Hepatocyte (in vitro differentiated cells): ENCODE measurements at regions not wholly inside any gene's neighbourhood (a gene's known extent, or its start where the extent isn't known, plus 50 kb on each side); places are given as distances from the start of the nearest gene placed in this dataset.
A peak's percentile ranks its signal among the peaks of the same experiment; 100 is the strongest.

Experiments used
- DNase-seq: peaks from one replicate; pipeline ENCODE4 v3.0.0-alpha.2; 2016; ENCODE audit warnings: low spot score
- H2AFZ ChIP-seq: fragments of 200-600 bp; sonication (generic); 2 replicates; pipeline ENCODE4 v1.6.0; 2016; ENCODE audit warnings: antibody characterized with exemption, mild to moderate bottlenecking
- H3K27ac ChIP-seq: fragments of 200-600 bp; sonication (generic); 2 replicates; pipeline ENCODE4 v1.5.1; 2016; ENCODE audit warnings: mild to moderate bottlenecking
- H3K27me3 ChIP-seq: fragments of 200-600 bp; sonication (generic); 2 replicates; pipeline ENCODE4 v1.6.1; 2016
- H3K36me3 ChIP-seq: fragments of 200-600 bp; sonication (generic); replicated peaks from 2 replicates; pipeline ENCODE4 v1.5.1; 2016; ENCODE audit warnings: low read depth; ENCODE audit not compliant: insufficient read depth
- H3K4me1 ChIP-seq: fragments of 200-600 bp; sonication (generic); 2 replicates; pipeline ENCODE4 v1.5.1; 2016; ENCODE audit warnings: mild to moderate bottlenecking, moderate library complexity; ENCODE audit not compliant: insufficient read depth
- H3K4me2 ChIP-seq: fragments of 200-600 bp; sonication (generic); 2 replicates; pipeline ENCODE4 v1.6.0; 2016
- H3K4me3 ChIP-seq: fragments of 200-600 bp; sonication (generic); 2 replicates; pipeline ENCODE4 v1.5.1; 2016; ENCODE audit warnings: mild to moderate bottlenecking
- H3K79me2 ChIP-seq: fragments of 200-600 bp; sonication (generic); 2 replicates; pipeline ENCODE4 v1.6.0; 2017; ENCODE audit warnings: mild to moderate bottlenecking
- H3K9me2 ChIP-seq: fragments of 200-600 bp; sonication (generic); replicated peaks from 2 replicates; pipeline ENCODE4 v1.6.0; 2017; ENCODE audit warnings: mild to moderate bottlenecking; ENCODE audit not compliant: insufficient read depth
- H3K9me3 ChIP-seq: fragments of 200-600 bp; sonication (generic); 2 replicates; pipeline ENCODE4 v1.5.1; 2016; ENCODE audit warnings: low read depth, mild to moderate bottlenecking
- H4K20me1 ChIP-seq: fragments of 200-600 bp; sonication (generic); 2 replicates; pipeline ENCODE4 v1.6.0; 2016; ENCODE audit warnings: mild to moderate bottlenecking; ENCODE audit not compliant: insufficient read depth, poor library complexity, severe bottlenecking
- CTCF ChIP-seq: fragments of 200-600 bp; sonication (generic); IDR thresholded peaks from 2 replicates; pipeline ENCODE4 v1.5.1; 2016; ENCODE audit warnings: antibody characterized with exemption, mild to moderate bottlenecking; ENCODE audit not compliant: poor library complexity
- EZH2 ChIP-seq: fragments of 200-600 bp; sonication (generic); IDR thresholded peaks from 2 replicates; pipeline ENCODE4 v1.6.1; 2016; ENCODE audit warnings: antibody characterized with exemption, mild to moderate bottlenecking, borderline replicate concordance
- EZH2phosphoT487 ChIP-seq: fragments of 200-600 bp; sonication (generic); IDR thresholded peaks from one replicate; pipeline ENCODE4 v1.6.1; 2018; ENCODE audit warnings: antibody characterized with exemption, mild to moderate bottlenecking, low read depth, moderate library complexity; ENCODE audit not compliant: unreplicated experiment, severe bottlenecking
- WGBS: methylation state at CpG from one replicate; pipeline ENCODE4 v1.1.6; 2016; ENCODE audit warnings: low lambda C conversion rate; ENCODE audit errors: missing lambda C conversion rate; 5-methylcytosine and 5-hydroxymethylcytosine counted together

GRCh38 chr2:5367321-5367720, 324.9 kb upstream of the SOX11 start:
- WGBS = 83% methylated on average over 6 of the region's 6 CpGs

GRCh38 chr2:5368263-5368662, 323.9 kb upstream of the SOX11 start:
- no peak overlapping the region for H3K27ac ChIP-seq
- TF ChIP-seq CTCF (peak; percentile 29), EZH2phosphoT487 (no peak)
- no peak overlapping the region for H3K4me3 ChIP-seq
- WGBS = 82% methylated on average over 7 of the region's 7 CpGs
- no peaks in the 10 kb centered on the region for H3K9me2 ChIP-seq
- no peaks in the 10 kb centered on the region for H3K36me3 ChIP-seq
- no peaks in the 10 kb centered on the region for H3K27me3 ChIP-seq
- no peaks in the 10 kb centered on the region for H3K79me2 ChIP-seq
- H3K9me3 ChIP-seq = no peaks in the 10 kb centered on the region
- no peak overlapping the region for H2AFZ ChIP-seq
- no peaks in the 10 kb centered on the region for H4K20me1 ChIP-seq
- peaks cover 12% of the 10 kb centered on the region for H3K4me1 ChIP-seq
- DNase-seq = no peak
- H3K4me2 ChIP-seq = peak overlapping the region; percentile 44

More at GRCh38 chr2:5367321-5367720, 324.9 kb upstream of the SOX11 start:
- no peak for DNase-seq
- no peaks in the 10 kb centered on the region for H3K36me3 ChIP-seq
- H2AFZ ChIP-seq = no peak overlapping the region
- H4K20me1 ChIP-seq = no peaks in the 10 kb centered on the region
- no peaks in the 10 kb centered on the region for H3K9me2 ChIP-seq
- no peak overlapping the region for H3K4me2 ChIP-seq
- no peak overlapping the region for H3K27ac ChIP-seq
- H3K4me3 ChIP-seq = no peak overlapping the region
- H3K79me2 ChIP-seq = no peaks in the 10 kb centered on the region
- H3K4me1 ChIP-seq = peaks cover 7% of the 10 kb centered on the region
- no peaks in the 10 kb centered on the region for H3K9me3 ChIP-seq
- H3K27me3 ChIP-seq = no peaks in the 10 kb centered on the region
- no peak for TF ChIP-seq EZH2phosphoT487
- TF ChIP-seq CTCF = no peak
- no peak for TF ChIP-seq EZH2

GRCh38 chr2:5369510-5369909, 322.7 kb upstream of the SOX11 start:
- H3K79me2 ChIP-seq = no peaks in the 10 kb centered on the region
- H3K4me2 ChIP-seq = no peak overlapping the region
- DNase-seq = no peak
- no peaks in the 10 kb centered on the region for H3K9me3 ChIP-seq
- H3K4me3 ChIP-seq = no peak overlapping the region
- no peaks in the 10 kb centered on the region for H3K9me2 ChIP-seq
- H3K27me3 ChIP-seq = no peaks in the 10 kb centered on the region
- no peak for TF ChIP-seq CTCF
- no peak for TF ChIP-seq EZH2phosphoT487
- no peak for TF ChIP-seq EZH2
- H4K20me1 ChIP-seq = no peaks in the 10 kb centered on the region
- no peak overlapping the region for H2AFZ ChIP-seq
- 91% methylated on average over 7 of the region's 7 CpGs for WGBS
- no peak overlapping the region for H3K27ac ChIP-seq
- peaks cover 14% of the 10 kb centered on the region for H3K4me1 ChIP-seq
- H3K36me3 ChIP-seq = no peaks in the 10 kb centered on the region

- Histone ChIP-seq H3K9me3 (no peaks in the 10 kb centered on the region), H3K27me3 (no peaks in the 10 kb centered on the region), H3K79me2 (no peaks in the 10 kb centered on the region), H4K20me1 (no peaks in the 10 kb centered on the region), H3K4me3 (no peak overlapping the region), H3K4me2 (no peak overlapping the region), H3K36me3 (no peaks in the 10 kb centered on the region), H3K4me1 (peaks cover 14% of the 10 kb centered on the region), H3K9me2 (no peaks in the 10 kb centered on the region), H3K27ac (no peak overlapping the region), H2AFZ (no peak overlapping the region)
- TF ChIP-seq EZH2 (no peak), EZH2phosphoT487 (no peak), CTCF (no peak)
- no peak for DNase-seq
- 94% methylated on average over 5 of the region's 5 CpGs for WGBS
Observed at GRCh38 chr2:5370158-5370557, 322.0 kb upstream of the SOX11 start.
